ENCODE measurements at regions not wholly inside any gene's neighbourhood (a gene's known extent, or its start where the extent isn't known, plus 50 kb on each side); places are given as distances from the start of the nearest gene placed in this dataset.
"Not testable (repeated sequence)": the region's sequence is repeated elsewhere in the genome, so short reads cannot be mapped to it uniquely, and the experiment has no call there.

GRCh38 chr2:175677880-175678279 is 324.2 kb downstream of the LNPK start:
- no peak overlapping the region for H3K4ac ChIP-seq (ENCODE audit: low read length)
- H4K91ac ChIP-seq (ENCODE audit: low read depth, low read length, poor library complexity): no peak overlapping the region
- H2BK12ac ChIP-seq (ENCODE audit: low read length): no peak overlapping the region
- H2AFZ ChIP-seq (ENCODE audit: low read length): no peak overlapping the region
- no peak overlapping the region for H3K23ac ChIP-seq (ENCODE audit: low read depth, low read length, poor library complexity)
- H2BK120ac ChIP-seq (ENCODE audit: low read depth, low read length): no peak overlapping the region
- H4K8ac ChIP-seq (ENCODE audit: low read depth, low read length): no peak overlapping the region
- H3K14ac ChIP-seq (ENCODE audit: low read length): no peak overlapping the region
- no peak overlapping the region for H2BK5ac ChIP-seq (ENCODE audit: low read length)
- H3K4me3 ChIP-seq (ENCODE audit: low read length in 2 of 2): no peak overlapping the region
- H3K4me1 ChIP-seq (ENCODE audit: control insufficient read depth in 2 of 2, insufficient read depth in 1 of 2, low read depth in 1 of 2, low read length in 2 of 2): no peaks in the 10 kb centered on the region
- H3K27ac ChIP-seq (replicated peaks; ENCODE audit: low read length): no peak overlapping the region
- no peak overlapping the region for H2AK5ac ChIP-seq (ENCODE audit: low read depth, low read length)
- no peak for DNase-seq (ENCODE audit: low spot score)
- no CpG with 5 or more reads among the region's 2 CpGs for WGBS, 2 donors (ENCODE audit: extremely low coverage in 2 of 2, insufficient read length in 2 of 2, insufficient replicate concordance in 1 of 2)
- no peaks in the 10 kb centered on the region for H3K79me1 ChIP-seq (ENCODE audit: low read depth, low read length)
- no peak overlapping the region for H3K4me2 ChIP-seq (ENCODE audit: insufficient read depth, low read length, poor library complexity, severe bottlenecking)
- H3K9me3 ChIP-seq (replicated peaks in 1 of 2; ENCODE audit: control insufficient read depth in 2 of 2, insufficient read depth in 1 of 2, low read depth in 1 of 2, low read length in 2 of 2): no peaks in the 10 kb centered on the region
- peaks cover 0 to 3% (median 0%) of the 10 kb centered on the region in 3 experiments for H3K27me3 ChIP-seq (ENCODE audit: control insufficient read depth in 3 of 3, insufficient read depth in 3 of 3, low read depth in 1 of 3, low read length in 3 of 3)
- H2BK15ac ChIP-seq (ENCODE audit: low read length): no peak overlapping the region
- H3K9ac ChIP-seq (ENCODE audit: low read depth, low read length, poor library complexity): no peak overlapping the region
- H3K18ac ChIP-seq (ENCODE audit: low read length): no peak overlapping the region
- H3K36me3 ChIP-seq (replicated peaks in 1 of 2; ENCODE audit: control insufficient read depth in 2 of 2, insufficient read depth in 2 of 2, low read length in 2 of 2): no peaks in the 10 kb centered on the region

GRCh38 chr2:175676813-175677212 is 325.3 kb downstream of the LNPK start:
- Histone ChIP-seq H2BK12ac (ENCODE audit: low read length) (no peak overlapping the region), H3K9ac (ENCODE audit: low read depth, low read length, poor library complexity) (no peak overlapping the region), H3K27me3 (ENCODE audit: control insufficient read depth in 3 of 3, insufficient read depth in 3 of 3, low read depth in 1 of 3, low read length in 3 of 3) (peaks cover 0 to 3% (median 0%) of the 10 kb centered on the region in 3 experiments), H4K8ac (ENCODE audit: low read depth, low read length) (no peak overlapping the region), H2BK15ac (ENCODE audit: low read length) (no peak overlapping the region), H3K36me3 (replicated peaks in 1 of 2; ENCODE audit: control insufficient read depth in 2 of 2, insufficient read depth in 2 of 2, low read length in 2 of 2) (no peaks in the 10 kb centered on the region), H3K4me3 (ENCODE audit: low read length in 2 of 2) (no peak overlapping the region), H3K9me3 (replicated peaks in 1 of 2; ENCODE audit: control insufficient read depth in 2 of 2, insufficient read depth in 1 of 2, low read depth in 1 of 2, low read length in 2 of 2) (no peaks in the 10 kb centered on the region), H3K27ac (replicated peaks; ENCODE audit: low read length) (no peak overlapping the region), H2BK5ac (ENCODE audit: low read length) (no peak overlapping the region), H3K18ac (ENCODE audit: low read length) (no peak overlapping the region), H3K23ac (ENCODE audit: low read depth, low read length, poor library complexity) (no peak overlapping the region), H3K4me2 (ENCODE audit: insufficient read depth, low read length, poor library complexity, severe bottlenecking) (no peak overlapping the region), H2BK120ac (ENCODE audit: low read depth, low read length) (no peak overlapping the region), H2AK5ac (ENCODE audit: low read depth, low read length) (no peak overlapping the region), H3K79me1 (ENCODE audit: low read depth, low read length) (no peaks in the 10 kb centered on the region), H2AFZ (ENCODE audit: low read length) (no peak overlapping the region), H3K4ac (ENCODE audit: low read length) (no peak overlapping the region), H3K14ac (ENCODE audit: low read length) (no peak overlapping the region), H3K4me1 (ENCODE audit: control insufficient read depth in 2 of 2, insufficient read depth in 1 of 2, low read depth in 1 of 2, low read length in 2 of 2) (no peaks in the 10 kb centered on the region), H4K91ac (ENCODE audit: low read depth, low read length, poor library complexity) (no peak overlapping the region)
- DNase-seq (ENCODE audit: low spot score): no peak
- whole genome bisulfite sequencing, 2 donors (ENCODE audit: extremely low coverage in 2 of 2, insufficient read length in 2 of 2, insufficient replicate concordance in 1 of 2): no CpG with 5 or more reads among the region's 3 CpGs

- H3K4me2 ChIP-seq (ENCODE audit: insufficient read depth, low read length, poor library complexity, severe bottlenecking); H3K9me3 ChIP-seq (replicated peaks in 1 of 2; ENCODE audit: control insufficient read depth in 2 of 2, insufficient read depth in 1 of 2, low read depth in 1 of 2, low read length in 2 of 2); H2BK15ac ChIP-seq (ENCODE audit: low read length): not testable (repeated sequence)
Measured at GRCh38 chr2:175668804-175669203, 333.3 kb downstream of the LNPK start.

GRCh38 chr2:175662335-175662734 is 339.7 kb downstream of the LNPK start:
- Histone ChIP-seq H4K8ac (ENCODE audit: low read depth, low read length) (no peak overlapping the region), H2BK12ac (ENCODE audit: low read length) (no peak overlapping the region), H3K27ac (replicated peaks; ENCODE audit: low read length) (no peak overlapping the region), H3K4ac (ENCODE audit: low read length) (no peak overlapping the region), H2BK120ac (ENCODE audit: low read depth, low read length) (no peak overlapping the region), H2BK15ac (ENCODE audit: low read length) (no peak overlapping the region), H3K27me3 (ENCODE audit: control insufficient read depth in 3 of 3, insufficient read depth in 3 of 3, low read depth in 1 of 3, low read length in 3 of 3) (no peaks in the 10 kb centered on the region), H3K36me3 (replicated peaks in 1 of 2; ENCODE audit: control insufficient read depth in 2 of 2, insufficient read depth in 2 of 2, low read length in 2 of 2) (no peaks in the 10 kb centered on the region), H4K91ac (ENCODE audit: low read depth, low read length, poor library complexity) (no peak overlapping the region), H3K23ac (ENCODE audit: low read depth, low read length, poor library complexity) (no peak overlapping the region), H3K79me1 (ENCODE audit: low read depth, low read length) (no peaks in the 10 kb centered on the region), H2BK5ac (ENCODE audit: low read length) (no peak overlapping the region), H2AK5ac (ENCODE audit: low read depth, low read length) (no peak overlapping the region), H3K18ac (ENCODE audit: low read length) (no peak overlapping the region), H3K4me1 (ENCODE audit: control insufficient read depth in 2 of 2, insufficient read depth in 1 of 2, low read depth in 1 of 2, low read length in 2 of 2) (no peaks in the 10 kb centered on the region), H3K4me2 (ENCODE audit: insufficient read depth, low read length, poor library complexity, severe bottlenecking) (no peak overlapping the region), H3K14ac (ENCODE audit: low read length) (no peak overlapping the region), H3K9ac (ENCODE audit: low read depth, low read length, poor library complexity) (no peak overlapping the region), H3K9me3 (replicated peaks in 1 of 2; ENCODE audit: control insufficient read depth in 2 of 2, insufficient read depth in 1 of 2, low read depth in 1 of 2, low read length in 2 of 2) (no peaks in the 10 kb centered on the region), H3K4me3 (ENCODE audit: low read length in 2 of 2) (no peak overlapping the region), H2AFZ (ENCODE audit: low read length) (no peak overlapping the region)
- WGBS, 2 donors (ENCODE audit: extremely low coverage in 2 of 2, insufficient read length in 2 of 2, insufficient replicate concordance in 1 of 2): no CpG with 5 or more reads among the region's 1 CpG
- DNase-seq (ENCODE audit: low spot score): no peak

More at GRCh38 chr2:175668804-175669203, 333.3 kb downstream of the LNPK start:
- H3K36me3 ChIP-seq (replicated peaks in 1 of 2; ENCODE audit: control insufficient read depth in 2 of 2, insufficient read depth in 2 of 2, low read length in 2 of 2); H3K4me1 ChIP-seq (ENCODE audit: control insufficient read depth in 2 of 2, insufficient read depth in 1 of 2, low read depth in 1 of 2, low read length in 2 of 2); H3K23ac ChIP-seq (ENCODE audit: low read depth, low read length, poor library complexity); H3K27ac ChIP-seq (replicated peaks; ENCODE audit: low read length); H4K8ac ChIP-seq (ENCODE audit: low read depth, low read length); H2BK5ac ChIP-seq (ENCODE audit: low read length); H3K18ac ChIP-seq (ENCODE audit: low read length); H3K79me1 ChIP-seq (ENCODE audit: low read depth, low read length); H4K91ac ChIP-seq (ENCODE audit: low read depth, low read length, poor library complexity); H3K4me3 ChIP-seq (ENCODE audit: low read length in 2 of 2); H2BK120ac ChIP-seq (ENCODE audit: low read depth, low read length); H3K27me3 ChIP-seq (ENCODE audit: control insufficient read depth in 3 of 3, insufficient read depth in 3 of 3, low read depth in 1 of 3, low read length in 3 of 3); DNase-seq (ENCODE audit: low spot score); H2AK5ac ChIP-seq (ENCODE audit: low read depth, low read length); H3K4ac ChIP-seq (ENCODE audit: low read length); H3K14ac ChIP-seq (ENCODE audit: low read length); H2BK12ac ChIP-seq (ENCODE audit: low read length); H3K9ac ChIP-seq (ENCODE audit: low read depth, low read length, poor library complexity); H2AFZ ChIP-seq (ENCODE audit: low read length): not testable (repeated sequence)
- no CpG with 5 or more reads among the region's 7 CpGs for WGBS, 2 donors (ENCODE audit: extremely low coverage in 2 of 2, insufficient read length in 2 of 2, insufficient replicate concordance in 1 of 2)

Measured in neuronal stem cell (in vitro differentiated cells).